MCF 10A (cell line): ENCODE measurements at regions not wholly inside any gene's neighbourhood (a gene's known extent, or its start where the extent isn't known, plus 50 kb on each side); places are given as distances from the start of the nearest gene placed in this dataset.

Experiments
- BruUV-seq: library from RNA; stranded (reverse); fragments of 400-500 nt; replicated peaks from 2 replicates; lab custom pipeline; 2021; lab: Mats Ljungman, UMichigan
- CTCF ChIA-PET: fragments of 300-600 bp; sonication (Branson Sonifier 250); formaldehyde crosslinking; extraction: SDS; loops from one replicate; lab custom pipeline; 2021; ENCODE audit warnings: antibody characterized with exemption, inconsistent platforms; lab: Yijun Ruan, JAX
- POLR2A ChIA-PET: fragments of 300-600, 350-650 bp; sonication (Branson Sonifier 250); formaldehyde crosslinking; extraction: SDS; loops from one replicate; lab custom pipeline; 2020; ENCODE audit warnings: antibody characterized with exemption, inconsistent platforms; lab: Yijun Ruan, JAX
- DNase-seq: peaks from one replicate; pipeline ENCODE4 v3.0.0-alpha.2; 2018; ENCODE audit not compliant: unreplicated experiment
- H3K27ac Mint-ChIP-seq: one replicate; pipeline ENCODE4 v1.8.0; 2022; ENCODE audit warnings: mild to moderate bottlenecking, low read depth, mixed read lengths; ENCODE audit not compliant: unreplicated experiment
- H3K27me3 Mint-ChIP-seq: one replicate; pipeline ENCODE4 v1.8.0; 2022; ENCODE audit warnings: mixed read lengths; ENCODE audit not compliant: insufficient read depth, unreplicated experiment
- H3K36me3 Mint-ChIP-seq: one replicate; pipeline ENCODE4 v1.8.0; 2022; ENCODE audit warnings: mild to moderate bottlenecking, moderate library complexity, mixed read lengths; ENCODE audit not compliant: insufficient read depth, unreplicated experiment
- H3K4me1 Mint-ChIP-seq: one replicate; pipeline ENCODE4 v1.8.0; 2022; ENCODE audit warnings: mixed read lengths; ENCODE audit not compliant: insufficient read depth, unreplicated experiment
- H3K4me3 Mint-ChIP-seq: one replicate; pipeline ENCODE4 v1.8.0; 2022; ENCODE audit warnings: mild to moderate bottlenecking, moderate library complexity, mixed read lengths; ENCODE audit not compliant: unreplicated experiment
- H3K9me3 Mint-ChIP-seq: one replicate; pipeline ENCODE4 v1.8.0; 2022; ENCODE audit warnings: mixed read lengths; ENCODE audit not compliant: unreplicated experiment
- CTCF ChIP-seq: fragments of 200-600 bp; IDR thresholded peaks from one replicate; pipeline ENCODE4 v1.8.0; 2022; ENCODE audit warnings: antibody characterized with exemption, mild to moderate bottlenecking; ENCODE audit not compliant: unreplicated experiment
- intact Hi-C: fragments of 100-400 bp; cut with micrococcal nuclease; formaldehyde crosslinking; loops from 2 replicates; pipeline ENCODE4 v1.14.1; 2022

- H3K4me3 Mint-ChIP-seq = no peak overlapping the region
- DNase-seq = no peak
- BruUV-seq = no TSS peak
- no peaks in the 10 kb centered on the region for H3K27me3 Mint-ChIP-seq
- no peak for TF ChIP-seq CTCF
- H3K36me3 Mint-ChIP-seq = no peaks in the 10 kb centered on the region
- H3K27ac Mint-ChIP-seq = no peak overlapping the region
- ChIA-PET CTCF (no interaction called here), POLR2A (no interaction called here)
- H3K9me3 Mint-ChIP-seq = no peaks in the 10 kb centered on the region
- no peaks in the 10 kb centered on the region for H3K4me1 Mint-ChIP-seq
- intact Hi-C loops = no loop called here
Measured at GRCh38 chr14:98855926-98856715, 415.9 kb downstream of the BCL11B start.

GRCh38 chr14:98858158-98858557, 413.8 kb downstream of the BCL11B start:
- Mint-ChIP-seq H3K4me3 (no peak overlapping the region), H3K27ac (no peak overlapping the region), H3K27me3 (no peaks in the 10 kb centered on the region), H3K4me1 (no peaks in the 10 kb centered on the region), H3K9me3 (no peaks in the 10 kb centered on the region), H3K36me3 (no peaks in the 10 kb centered on the region)
- no TSS peak for BruUV-seq
- ChIA-PET CTCF (interaction anchor here (0.5 kb wide), 1 partner anchor 162 kb away, joined by 4 read pairs; no protein-coding TSS in a partner anchor), POLR2A (interaction anchor here (0.7 kb wide), 1 partner anchor 453 kb away, joined by 3 read pairs; no protein-coding TSS in a partner anchor)
- no peak for DNase-seq
- TF ChIP-seq CTCF = no peak
- intact Hi-C loops = no loop called here

GRCh38 chr14:98858561-98858960, 413.4 kb downstream of the BCL11B start:
- Mint-ChIP-seq H3K4me1 (no peaks in the 10 kb centered on the region), H3K36me3 (no peaks in the 10 kb centered on the region), H3K27ac (no peak overlapping the region), H3K4me3 (no peak overlapping the region), H3K9me3 (no peaks in the 10 kb centered on the region), H3K27me3 (no peaks in the 10 kb centered on the region)
- DNase-seq = no peak
- no peak for TF ChIP-seq CTCF
- BruUV-seq = no TSS peak
- ChIA-PET CTCF (interaction anchor here (0.5 kb wide), 1 partner anchor 163 kb away, joined by 4 read pairs; no protein-coding TSS in a partner anchor), POLR2A (no interaction called here)
- intact Hi-C loops = no loop called here

- BruUV-seq = no TSS peak
- Mint-ChIP-seq H3K4me3 (no peak overlapping the region), H3K27ac (no peak overlapping the region), H3K36me3 (no peaks in the 10 kb centered on the region), H3K4me1 (no peaks in the 10 kb centered on the region), H3K27me3 (no peaks in the 10 kb centered on the region), H3K9me3 (no peaks in the 10 kb centered on the region)
- ChIA-PET CTCF (no interaction called here), POLR2A (no interaction called here)
- TF ChIP-seq CTCF = no peak
- intact Hi-C loops = no loop called here
- DNase-seq = no peak
Measured at GRCh38 chr14:98859301-98859700, 412.7 kb downstream of the BCL11B start.
